GM18951 (cell line): ENCODE measurements at regions not wholly inside any gene's neighbourhood (a gene's known extent, or its start where the extent isn't known, plus 50 kb on each side); places are given as distances from the start of the nearest gene placed in this dataset.

Source experiments
- POLR2A ChIP-seq: IDR thresholded peaks from 4 replicates; pipeline ENCODE4 v1.6.1; 2011; ENCODE audit warnings: mild to moderate bottlenecking; ENCODE audit not compliant: insufficient read length, insufficient read depth; ENCODE audit errors: extremely low read depth
- in situ Hi-C: fragments of 300-500 bp; cut with MboI; formaldehyde crosslinking; loops from one replicate; pipeline ENCODE4 v1.12.0; 2022; ENCODE audit warnings: low sequenced_read_pairs, mixed read lengths, inconsistent platforms; ENCODE audit not compliant: unreplicated experiment

GRCh38 chr9:118918180-118918579, 451.1 kb downstream of the BRINP1 start:
- in situ Hi-C loops, result no loop called here
- no peak for TF ChIP-seq POLR2A

GRCh38 chr9:118928722-118929121, 440.5 kb downstream of the BRINP1 start:
- in situ Hi-C loops, result no loop called here
- TF ChIP-seq POLR2A, result no peak

DNA sequence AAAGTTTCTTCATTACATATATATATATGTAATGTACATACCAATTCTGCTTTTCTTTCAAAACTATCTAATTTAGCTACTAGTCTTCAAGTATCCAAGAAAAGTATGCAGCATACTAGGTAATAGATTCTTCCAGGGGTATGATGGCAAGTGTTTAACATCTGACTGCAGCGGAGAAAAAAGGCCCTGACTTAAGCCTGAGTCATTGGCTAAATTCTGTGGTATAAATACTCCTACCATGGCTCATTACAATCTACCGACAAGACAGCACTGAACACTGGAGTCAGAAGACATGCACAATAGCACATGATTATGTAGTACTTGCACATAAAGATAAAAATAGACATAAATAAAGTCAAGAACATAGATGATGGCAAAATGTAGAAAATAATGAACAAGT, 439.9 kb downstream of the BRINP1 start:
- no peak for TF ChIP-seq POLR2A
- in situ Hi-C loops, result no loop called here

- no peak for TF ChIP-seq POLR2A
- in situ Hi-C loops, result no loop called here
Measured at GRCh38 chr9:118931941-118932340, 437.3 kb downstream of the BRINP1 start.

DNA sequence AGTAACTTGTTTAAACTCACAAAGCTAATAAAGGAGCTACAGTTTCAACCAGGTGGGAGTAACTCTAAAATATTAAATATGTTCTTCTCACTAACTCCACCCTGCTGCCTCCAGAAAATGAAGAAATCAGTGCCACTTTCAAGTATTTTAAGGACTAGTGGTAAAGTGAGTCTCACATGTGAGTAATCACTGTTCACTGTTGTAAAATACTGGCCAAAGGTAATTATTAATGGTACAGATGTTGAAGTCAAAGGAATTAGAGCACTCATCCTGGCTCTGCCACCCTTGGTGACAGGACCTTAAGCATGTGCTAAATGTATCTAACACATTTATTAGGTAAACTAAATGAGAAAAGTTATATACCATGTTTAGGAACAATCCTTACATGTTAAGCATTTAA, 430.7 kb downstream of the BRINP1 start:
- in situ Hi-C loops, result no loop called here
- no peak for TF ChIP-seq POLR2A

- in situ Hi-C loops, result no loop called here
- no peak for TF ChIP-seq POLR2A
Measured at GRCh38 chr9:118940473-118940872, 428.8 kb downstream of the BRINP1 start.

DNA sequence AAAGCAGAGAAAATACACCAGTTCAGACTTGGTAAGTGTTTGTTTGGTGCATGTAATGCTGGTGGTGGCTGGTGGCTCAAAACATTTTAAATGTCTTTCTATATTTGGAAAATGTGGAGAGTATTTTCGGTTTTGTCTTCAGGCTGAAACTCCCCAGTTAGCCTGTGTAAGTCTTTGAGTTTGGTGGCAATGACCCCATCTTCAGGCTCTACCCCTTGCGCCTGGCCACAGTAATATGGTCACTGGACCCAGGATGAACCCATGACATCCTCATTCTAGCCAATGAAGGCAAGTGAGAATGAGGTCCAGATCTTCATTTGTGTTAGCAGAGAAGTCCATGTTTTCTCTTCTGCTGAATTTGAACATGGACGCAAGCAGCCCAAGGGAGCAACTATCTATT, 422.6 kb downstream of the BRINP1 start:
- TF ChIP-seq POLR2A, result no peak
- in situ Hi-C loops, result no loop called here

DNA sequence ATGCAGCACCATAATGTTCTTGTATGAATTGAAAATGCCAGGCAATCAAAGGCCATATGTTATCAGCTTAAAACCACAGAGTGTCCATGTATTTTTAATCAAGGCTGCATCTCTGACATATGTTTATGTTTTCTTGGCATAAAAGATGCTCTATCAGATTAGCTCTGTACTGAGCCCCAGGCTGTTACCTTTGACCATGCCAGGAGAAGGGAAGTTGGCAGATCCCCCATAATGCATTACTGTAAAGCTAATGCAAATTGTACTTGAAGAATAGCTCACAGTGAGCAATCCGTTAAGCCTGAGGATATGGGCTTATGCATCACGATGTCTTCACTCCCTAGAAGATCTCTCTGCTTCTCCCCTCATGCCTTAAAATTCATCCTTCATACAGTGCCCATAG, 414.4 kb downstream of the BRINP1 start:
- in situ Hi-C loops, result no loop called here
- TF ChIP-seq POLR2A, result no peak

GRCh38 chr9:118957585-118957984, 411.6 kb downstream of the BRINP1 start:
- TF ChIP-seq POLR2A, result no peak
- in situ Hi-C loops, result no loop called here

DNA sequence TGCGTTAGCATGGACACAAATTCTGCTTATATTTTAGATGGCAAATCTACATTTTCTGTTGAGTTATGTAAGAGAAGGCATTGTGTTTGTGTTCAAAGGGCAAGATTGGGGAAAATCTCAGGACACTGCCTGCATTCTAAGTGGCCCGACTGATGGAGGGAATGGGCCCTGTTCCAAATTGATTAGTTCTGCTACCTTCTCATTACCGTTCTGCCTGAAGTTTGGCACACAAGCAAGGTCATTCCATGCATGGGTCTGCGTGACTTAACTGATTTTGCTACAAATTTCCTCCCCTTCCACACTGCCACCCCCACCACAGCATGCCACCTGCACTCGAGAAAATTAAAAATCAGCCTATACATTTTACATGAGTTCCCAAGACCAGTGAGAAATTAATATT, 409.9 kb downstream of the BRINP1 start:
- in situ Hi-C loops, result no loop called here
- TF ChIP-seq POLR2A, result no peak

- in situ Hi-C loops, result no loop called here
Measured at GRCh38 chr9:118961857-118962256, 407.4 kb downstream of the BRINP1 start.

DNA sequence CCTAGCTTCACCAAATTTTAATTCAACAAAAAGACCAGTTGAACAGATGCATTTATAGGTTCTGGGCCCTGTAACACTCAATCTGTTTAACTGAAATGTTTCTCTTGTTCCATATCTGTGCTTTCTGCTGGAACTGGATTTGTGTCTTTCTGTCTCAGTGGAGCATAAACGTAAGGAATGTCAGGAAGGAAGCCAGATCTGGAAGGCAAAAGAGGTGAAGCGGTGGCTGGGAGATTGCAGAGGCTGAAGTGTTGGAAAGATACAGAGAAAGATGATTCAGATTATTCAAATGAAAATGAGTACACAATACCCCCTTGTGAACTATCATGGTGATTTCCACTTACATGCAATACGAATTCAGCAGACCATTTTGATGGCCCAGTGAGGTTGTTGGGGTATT, 406.8 kb downstream of the BRINP1 start:
- TF ChIP-seq POLR2A, result no peak
- in situ Hi-C loops, result no loop called here

More at GRCh38 chr9:118961857-118962256, 407.4 kb downstream of the BRINP1 start:
- TF ChIP-seq POLR2A, result no peak

- no peak for TF ChIP-seq POLR2A
- in situ Hi-C loops, result no loop called here
Measured at GRCh38 chr9:118963674-118964073, 405.6 kb downstream of the BRINP1 start.

DNA sequence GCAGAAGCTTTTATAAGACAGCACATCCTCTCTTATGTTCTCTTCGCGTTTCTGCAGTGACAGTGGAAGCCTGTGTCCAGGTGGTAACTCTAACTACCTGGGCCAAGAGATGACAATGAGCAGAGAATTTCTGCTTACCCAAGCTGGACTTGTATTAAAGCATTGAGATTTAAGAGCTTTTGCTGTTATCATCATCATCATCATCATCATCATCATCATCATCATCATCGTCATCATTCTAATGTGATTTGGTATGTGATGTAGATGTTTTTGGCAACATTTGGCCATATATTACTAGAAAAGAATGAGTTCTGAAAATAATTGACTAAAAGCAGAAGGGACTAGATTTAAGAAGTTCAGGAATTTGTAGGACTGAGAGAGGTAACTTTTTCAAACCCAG, 401.3 kb downstream of the BRINP1 start:
- in situ Hi-C loops, result no loop called here
- TF ChIP-seq POLR2A, result no peak

GRCh38 chr9:118975736-118976135, 393.5 kb downstream of the BRINP1 start:
- no peak for TF ChIP-seq POLR2A
- in situ Hi-C loops, result no loop called here
